ENCODE measurements at regions not wholly inside any gene's neighbourhood (a gene's known extent, or its start where the extent isn't known, plus 50 kb on each side); places are given as distances from the start of the nearest gene placed in this dataset.

DNA sequence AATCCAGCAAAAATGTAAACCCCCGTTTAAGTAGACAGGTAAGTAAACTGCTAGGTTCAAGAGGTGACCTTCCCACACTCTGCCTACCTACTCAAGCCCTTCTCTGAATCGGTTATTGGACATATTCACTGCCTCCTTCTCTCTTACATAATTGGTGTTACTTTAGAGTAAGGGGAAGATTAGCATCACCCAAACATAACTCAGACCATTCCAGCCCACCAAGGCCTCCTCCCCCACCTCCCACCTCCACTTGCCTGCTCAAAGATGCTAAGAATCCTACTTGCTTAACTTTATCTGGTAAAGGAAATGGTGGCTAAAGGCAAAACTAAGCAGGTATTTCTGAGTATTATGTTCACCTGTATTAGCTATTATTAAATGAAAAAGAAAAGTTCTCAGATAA is 55.0 kb upstream of the DTNA start:
- no peak overlapping the region for H3K4me2 ChIP-seq (ENCODE audit: insufficient read depth, low read length)
- H2AFZ ChIP-seq (ENCODE audit: low read depth, low read length) = no peak overlapping the region
- H3K9me1 ChIP-seq (replicated peaks; ENCODE audit: control insufficient read depth, extremely low read depth, insufficient read depth, low read length) = no peaks in the 10 kb centered on the region
- no TSS peak for BruUV-seq (replicated peaks)
- H3K36me3 ChIP-seq (ENCODE audit: control insufficient read depth in 2 of 2, extremely low read depth in 1 of 2, insufficient read depth in 2 of 2, low read length in 2 of 2) = no peaks in the 10 kb centered on the region
- no peak for FAIRE-seq
- peaks cover 11% of the 10 kb centered on the region for H3K4me1 ChIP-seq (ENCODE audit: control insufficient read depth, extremely low read depth, insufficient read depth, low read length)
- CTCF ChIA-PET = no interaction called here
- H3K27ac ChIP-seq (ENCODE audit: insufficient read depth, low read depth, low read length) = no peak overlapping the region
- TF ChIP-seq GATA2 (IDR thresholded peaks at IDR 0.05; ENCODE audit: insufficient read depth, insufficient read length, low read depth, low read length) = no peak
- TF ChIP-seq FOS (IDR thresholded peaks at IDR 0.05; ENCODE audit: borderline replicate concordance, insufficient read depth, low read length) = no peak
- TF ChIP-seq POLR2A (IDR thresholded peaks at IDR 0.05; ENCODE audit: low read depth, low read length) = no peak
- TF ChIP-seq JUN (IDR thresholded peaks at IDR 0.05; ENCODE audit: borderline replicate concordance, insufficient read depth, insufficient read length, low read depth) = no peak
- TF ChIP-seq POLR2AphosphoS5 (IDR thresholded peaks at IDR 0.05; ENCODE audit: insufficient read depth, low read depth, low read length) = no peak
- TF ChIP-seq MYC (IDR thresholded peaks at IDR 0.05; ENCODE audit: low read depth, low read length) = no peak
- TF ChIP-seq, protein P1, sequence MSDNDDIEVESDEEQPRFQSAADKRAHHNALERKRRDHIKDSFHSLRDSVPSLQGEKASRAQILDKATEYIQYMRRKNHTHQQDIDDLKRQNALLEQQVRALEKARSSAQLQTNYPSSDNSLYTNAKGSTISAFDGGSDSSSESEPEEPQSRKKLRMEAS (IDR thresholded peaks at IDR 0.05; ENCODE audit: insufficient read depth, insufficient read length) = no peak
- TF ChIP-seq, protein P2, sequence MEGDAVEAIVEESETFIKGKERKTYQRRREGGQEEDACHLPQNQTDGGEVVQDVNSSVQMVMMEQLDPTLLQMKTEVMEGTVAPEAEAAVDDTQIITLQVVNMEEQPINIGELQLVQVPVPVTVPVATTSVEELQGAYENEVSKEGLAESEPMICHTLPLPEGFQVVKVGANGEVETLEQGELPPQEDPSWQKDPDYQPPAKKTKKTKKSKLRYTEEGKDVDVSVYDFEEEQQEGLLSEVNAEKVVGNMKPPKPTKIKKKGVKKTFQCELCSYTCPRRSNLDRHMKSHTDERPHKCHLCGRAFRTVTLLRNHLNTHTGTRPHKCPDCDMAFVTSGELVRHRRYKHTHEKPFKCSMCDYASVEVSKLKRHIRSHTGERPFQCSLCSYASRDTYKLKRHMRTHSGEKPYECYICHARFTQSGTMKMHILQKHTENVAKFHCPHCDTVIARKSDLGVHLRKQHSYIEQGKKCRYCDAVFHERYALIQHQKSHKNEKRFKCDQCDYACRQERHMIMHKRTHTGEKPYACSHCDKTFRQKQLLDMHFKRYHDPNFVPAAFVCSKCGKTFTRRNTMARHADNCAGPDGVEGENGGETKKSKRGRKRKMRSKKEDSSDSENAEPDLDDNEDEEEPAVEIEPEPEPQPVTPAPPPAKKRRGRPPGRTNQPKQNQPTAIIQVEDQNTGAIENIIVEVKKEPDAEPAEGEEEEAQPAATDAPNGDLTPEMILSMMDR (IDR thresholded peaks at IDR 0.05; ENCODE audit: extremely low read depth in 1 of 2, insufficient read depth in 1 of 2, low read depth in 1 of 2, low read length in 2 of 2) = no peak
- no peak for TF ChIP-seq EZH2 (IDR thresholded peaks at IDR 0.05; ENCODE audit: borderline replicate concordance, low read depth, low read length, severe bottlenecking)
- DNase-seq (ENCODE audit: low read depth, low spot score) = no peak
- no peaks in the 10 kb centered on the region for H3K79me2 ChIP-seq (ENCODE audit: control insufficient read depth, insufficient read depth, low read length)
- H3K4me3 ChIP-seq (replicated peaks in 1 of 3; ENCODE audit: insufficient read depth in 1 of 3, low read depth in 1 of 3, low read length in 3 of 3) = no peak overlapping the region
- intact Hi-C loops (cut with micrococcal nuclease) = no loop called here
- H4K20me1 ChIP-seq (replicated peaks; ENCODE audit: control insufficient read depth, extremely low read depth, insufficient read depth, low read length) = no peaks in the 10 kb centered on the region
- dilution Hi-C loops (cut with MboI; ENCODE audit: extremely low pct_ligation_motif_present, low sequenced_read_pairs) = no loop called here
- H3K9ac ChIP-seq (replicated peaks; ENCODE audit: extremely low read depth, insufficient read depth, low read length) = no peak overlapping the region
- no peaks in the 10 kb centered on the region for H3K27me3 ChIP-seq (ENCODE audit: control insufficient read depth in 2 of 2, insufficient read depth in 2 of 2, low read length in 2 of 2)
- POLR2A ChIA-PET = no interaction called here
- H3K9me3 ChIP-seq (replicated peaks; ENCODE audit: control insufficient read depth, insufficient read depth, low read length) = no peaks in the 10 kb centered on the region

All from endothelial cell of umbilical vein (primary cell).